Activated CD4-positive, alpha-beta T cell treated with anti-CD3 and anti-CD28 coated beads, Interleukin-2, amount 10 ng/mL, durations not matched to agents 24 days and 14 days (primary cell): ENCODE measurements at regions not wholly inside any gene's neighbourhood (a gene's known extent, or its start where the extent isn't known, plus 50 kb on each side); places are given as distances from the start of the nearest gene placed in this dataset.

Experiments used
- DNase-seq: peaks from one replicate; pipeline ENCODE4 v3.0.0; 2022
- H3K27ac Mint-ChIP-seq: one replicate; pipeline ENCODE4 v1.8.0; 2022; ENCODE audit warnings: mild to moderate bottlenecking, mixed read lengths
- H3K27me3 Mint-ChIP-seq: one replicate; pipeline ENCODE4 v1.8.0; 2022; ENCODE audit warnings: mixed read lengths
- H3K36me3 Mint-ChIP-seq: one replicate; pipeline ENCODE4 v1.8.0; 2022; ENCODE audit warnings: low read depth, mild to moderate bottlenecking, mixed read lengths
- H3K4me1 Mint-ChIP-seq: one replicate; pipeline ENCODE4 v1.8.0; 2021; ENCODE audit warnings: mixed read lengths
- H3K4me3 Mint-ChIP-seq: one replicate; pipeline ENCODE4 v1.8.0; 2022; ENCODE audit warnings: mild to moderate bottlenecking, moderate library complexity, mixed read lengths
- H3K9me3 Mint-ChIP-seq: one replicate; pipeline ENCODE4 v1.8.0; 2021; ENCODE audit warnings: mixed read lengths
- intact Hi-C: fragments of 100-400 bp; cut with micrococcal nuclease; formaldehyde crosslinking; loops from one replicate; pipeline ENCODE4 v1.15.1; 2023

DNA sequence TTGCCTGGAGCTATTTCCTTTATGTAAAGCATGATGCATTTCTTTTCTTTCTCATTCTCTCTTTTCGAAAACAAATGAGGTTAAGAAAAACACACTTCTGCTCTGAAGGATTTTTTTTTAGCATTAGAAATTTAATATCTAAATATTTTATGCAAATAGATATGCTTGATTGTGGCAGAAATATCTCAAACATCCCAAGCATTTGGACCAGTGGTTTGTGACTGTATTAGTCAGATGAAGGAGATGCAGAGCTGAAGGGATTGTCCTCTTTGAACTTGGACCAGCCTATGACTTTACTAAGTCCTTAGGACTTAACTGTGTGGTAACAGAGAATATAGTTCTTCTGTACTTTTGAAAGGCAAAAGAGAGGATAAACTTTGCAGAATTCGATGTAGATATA, 335.9 kb upstream of the NT5C1B start:
- Mint-ChIP-seq H3K9me3 (peaks cover 4% of the 10 kb centered on the region), H3K27me3 (no peaks in the 10 kb centered on the region), H3K27ac (no peak overlapping the region), H3K36me3 (no peaks in the 10 kb centered on the region), H3K4me1 (no peaks in the 10 kb centered on the region), H3K4me3 (no peak overlapping the region)
- intact Hi-C loops = no loop called here
- DNase-seq = no peak

DNA sequence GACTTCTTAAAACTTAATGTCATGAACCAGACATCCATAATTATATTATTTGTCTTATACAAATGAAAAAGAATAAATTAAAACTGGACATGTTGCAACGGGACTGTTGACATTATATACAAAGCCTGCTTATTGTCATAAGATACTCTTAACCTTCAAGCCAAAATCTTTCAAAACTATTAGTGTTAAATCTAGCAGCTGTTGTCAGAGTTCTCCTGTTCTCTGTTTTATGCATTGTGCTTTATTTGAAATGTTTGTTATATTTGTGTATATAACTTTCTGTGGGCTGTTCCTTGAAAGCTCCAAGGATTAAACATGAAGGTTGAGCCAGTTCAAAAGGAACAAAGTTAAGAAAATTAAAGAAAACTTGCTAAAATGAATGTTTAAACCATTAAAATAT, 335.5 kb upstream of the NT5C1B start:
- Mint-ChIP-seq H3K4me3 (no peak overlapping the region), H3K27me3 (no peaks in the 10 kb centered on the region)
- intact Hi-C loops = no loop called here

DNA sequence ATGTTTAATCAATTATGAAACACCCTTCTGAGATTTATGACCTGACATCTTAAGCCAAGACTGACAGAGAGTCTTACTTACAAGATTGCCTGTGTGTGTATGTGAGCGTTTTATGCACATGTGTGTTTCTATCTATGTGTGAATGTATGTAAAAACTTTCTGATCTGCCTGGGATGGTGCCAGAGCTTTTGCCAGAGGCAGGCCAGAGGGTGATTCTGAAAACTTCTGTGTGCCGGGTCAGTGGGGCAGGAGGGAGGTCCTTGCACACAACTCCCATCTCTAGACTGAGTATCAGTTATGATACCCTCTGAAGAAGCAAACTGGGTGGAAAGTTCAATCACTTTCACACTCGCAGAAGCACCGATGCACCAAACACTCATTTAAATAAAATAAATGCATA, 335.0 kb upstream of the NT5C1B start:
- no peaks in the 10 kb centered on the region for H3K27me3 Mint-ChIP-seq
- no peak overlapping the region for H3K4me3 Mint-ChIP-seq
- H3K9me3 Mint-ChIP-seq = peaks cover 4% of the 10 kb centered on the region
- DNase-seq = no peak
- no peak overlapping the region for H3K27ac Mint-ChIP-seq
- intact Hi-C loops = no loop called here
- H3K36me3 Mint-ChIP-seq = no peaks in the 10 kb centered on the region
- H3K4me1 Mint-ChIP-seq = no peaks in the 10 kb centered on the region

More for the DNA sequence above, 335.5 kb upstream of the NT5C1B start:
- Mint-ChIP-seq H3K36me3 (no peaks in the 10 kb centered on the region), H3K9me3 (peaks cover 4% of the 10 kb centered on the region), H3K27ac (no peak overlapping the region), H3K4me1 (no peaks in the 10 kb centered on the region)
- no peak for DNase-seq

DNA sequence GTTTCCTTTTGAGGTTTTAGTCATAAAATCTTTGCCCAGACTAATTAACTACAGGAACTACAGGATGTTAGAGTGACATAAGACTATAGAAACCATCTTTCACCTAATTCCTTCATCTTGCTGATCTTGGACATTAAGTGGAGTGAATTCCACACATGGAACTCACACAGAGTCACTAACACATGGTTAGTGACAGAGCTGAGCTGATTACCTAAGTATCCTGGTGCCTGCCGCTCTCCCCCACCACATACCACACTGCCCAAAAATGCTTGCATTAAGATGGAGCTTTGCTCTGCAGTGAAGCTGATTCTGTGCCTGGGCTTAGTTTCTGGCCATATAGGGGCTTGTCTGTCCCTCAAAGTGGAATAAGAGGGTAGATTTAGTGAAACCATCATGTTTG, 332.9 kb upstream of the NT5C1B start:
- intact Hi-C loops = no loop called here
- H3K9me3 Mint-ChIP-seq = peaks cover 4% of the 10 kb centered on the region
- DNase-seq = no peak
- no peak overlapping the region for H3K27ac Mint-ChIP-seq
- H3K4me1 Mint-ChIP-seq = no peaks in the 10 kb centered on the region
- H3K4me3 Mint-ChIP-seq = no peak overlapping the region
- no peaks in the 10 kb centered on the region for H3K36me3 Mint-ChIP-seq
- no peaks in the 10 kb centered on the region for H3K27me3 Mint-ChIP-seq

DNA sequence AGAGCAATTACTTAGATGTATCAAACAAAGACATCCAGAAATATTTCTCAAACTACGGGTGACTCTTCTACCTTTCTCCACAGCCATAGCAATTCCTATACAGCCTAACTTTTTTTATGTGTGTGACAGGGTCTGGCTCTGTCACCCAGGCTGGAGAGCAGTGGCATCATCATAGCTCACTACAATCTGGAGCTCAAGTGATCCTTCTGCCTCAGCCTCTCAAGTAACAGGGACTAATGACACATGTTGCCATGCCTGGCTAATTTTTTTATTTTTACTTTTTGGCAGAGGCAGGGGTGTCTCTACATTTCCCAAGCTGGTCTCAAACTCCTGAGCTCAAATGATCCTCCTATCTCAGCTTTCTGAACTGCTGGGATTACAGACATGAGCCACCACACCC, 328.9 kb upstream of the NT5C1B start:
- Mint-ChIP-seq H3K36me3 (no peaks in the 10 kb centered on the region), H3K27me3 (no peaks in the 10 kb centered on the region), H3K4me1 (no peaks in the 10 kb centered on the region), H3K4me3 (no peak overlapping the region), H3K27ac (no peak overlapping the region), H3K9me3 (no peaks in the 10 kb centered on the region)
- no peak for DNase-seq
- intact Hi-C loops = no loop called here

DNA sequence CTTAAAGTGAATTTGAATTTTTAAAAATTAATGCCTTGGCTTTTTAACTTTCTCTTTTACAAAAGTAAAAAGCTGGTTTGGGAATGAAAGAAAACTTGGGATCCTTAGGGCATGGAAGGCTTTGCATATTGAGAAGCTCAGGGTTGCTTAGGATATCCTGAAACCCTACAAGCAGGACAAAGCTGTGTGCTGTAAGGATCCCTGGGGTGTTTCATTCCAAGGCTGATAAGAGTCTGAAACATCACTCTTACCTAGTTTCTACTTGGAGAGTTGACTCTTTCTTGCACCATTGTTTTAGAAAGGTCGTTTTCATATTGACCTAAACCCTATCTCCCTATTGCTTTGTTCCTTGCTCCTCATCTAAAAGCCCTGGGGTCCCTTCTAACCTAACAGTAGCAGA, 325.9 kb upstream of the NT5C1B start:
- intact Hi-C loops = no loop called here
- no peaks in the 10 kb centered on the region for H3K4me1 Mint-ChIP-seq

DNA sequence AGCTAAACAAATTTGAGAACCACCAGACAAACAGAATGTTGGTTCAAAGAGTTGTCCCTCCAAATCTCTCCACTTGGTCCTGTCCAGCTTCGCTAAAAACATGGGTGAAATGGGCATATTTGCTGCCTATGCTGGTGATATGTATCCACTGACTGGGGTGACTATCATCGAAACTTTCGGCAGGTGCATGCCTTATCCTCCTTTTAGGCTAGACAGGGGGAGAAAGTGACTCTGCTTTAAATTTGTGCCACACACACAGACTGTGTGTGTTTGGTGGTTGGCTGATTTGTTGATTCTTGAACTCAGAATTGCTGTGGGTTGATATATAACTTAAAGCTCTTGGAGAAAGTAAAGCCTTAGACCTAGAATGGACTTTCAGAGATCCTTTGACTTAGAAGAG, 324.1 kb upstream of the NT5C1B start:
- no peaks in the 10 kb centered on the region for H3K27me3 Mint-ChIP-seq
- H3K27ac Mint-ChIP-seq = no peak overlapping the region
- no peak for DNase-seq
- peaks cover 5% of the 10 kb centered on the region for H3K9me3 Mint-ChIP-seq
- H3K4me3 Mint-ChIP-seq = no peak overlapping the region
- no peaks in the 10 kb centered on the region for H3K36me3 Mint-ChIP-seq
- no peaks in the 10 kb centered on the region for H3K4me1 Mint-ChIP-seq
- intact Hi-C loops = no loop called here

More for the DNA sequence above, 325.9 kb upstream of the NT5C1B start:
- Mint-ChIP-seq H3K27me3 (no peaks in the 10 kb centered on the region), H3K36me3 (no peaks in the 10 kb centered on the region), H3K27ac (no peak overlapping the region), H3K9me3 (peaks cover 5% of the 10 kb centered on the region), H3K4me3 (no peak overlapping the region)
- DNase-seq = no peak

DNA sequence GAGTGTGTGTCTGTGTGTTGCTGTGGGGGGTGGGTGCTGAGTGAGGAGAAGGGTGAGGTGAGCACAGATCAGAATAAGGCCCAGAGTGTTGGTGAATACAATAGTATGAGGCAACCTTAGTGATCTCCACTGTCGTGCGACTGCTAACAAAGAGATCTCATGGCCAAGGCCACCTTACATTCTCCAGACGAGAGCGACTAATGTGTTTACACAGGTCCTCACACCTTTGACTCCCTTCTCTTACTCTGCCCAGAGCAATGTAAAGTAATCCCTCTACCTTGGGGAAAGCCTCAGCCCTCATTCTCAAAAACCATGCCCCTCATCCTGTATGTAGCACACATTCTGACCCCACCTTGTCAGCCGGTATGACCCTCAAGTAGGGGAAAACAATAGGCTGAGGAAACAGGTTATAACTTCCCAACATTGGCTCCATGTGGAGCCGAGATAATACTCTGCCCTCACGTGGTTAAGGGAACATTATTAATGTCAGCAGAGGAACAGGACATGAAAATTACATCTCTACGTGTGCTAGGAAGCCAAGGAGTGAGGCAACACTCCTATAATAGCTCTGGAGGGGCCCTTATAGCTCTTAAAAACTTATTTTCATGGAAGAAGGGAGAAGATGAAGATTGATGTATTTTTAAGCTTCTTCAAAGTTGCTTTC, 323.0 kb upstream of the NT5C1B start:
- intact Hi-C loops = no loop called here
- Mint-ChIP-seq H3K27me3 (no peaks in the 10 kb centered on the region), H3K4me3 (no peak overlapping the region), H3K36me3 (no peaks in the 10 kb centered on the region), H3K4me1 (no peaks in the 10 kb centered on the region), H3K9me3 (peaks cover 5% of the 10 kb centered on the region), H3K27ac (no peak overlapping the region)
- no peak for DNase-seq

DNA sequence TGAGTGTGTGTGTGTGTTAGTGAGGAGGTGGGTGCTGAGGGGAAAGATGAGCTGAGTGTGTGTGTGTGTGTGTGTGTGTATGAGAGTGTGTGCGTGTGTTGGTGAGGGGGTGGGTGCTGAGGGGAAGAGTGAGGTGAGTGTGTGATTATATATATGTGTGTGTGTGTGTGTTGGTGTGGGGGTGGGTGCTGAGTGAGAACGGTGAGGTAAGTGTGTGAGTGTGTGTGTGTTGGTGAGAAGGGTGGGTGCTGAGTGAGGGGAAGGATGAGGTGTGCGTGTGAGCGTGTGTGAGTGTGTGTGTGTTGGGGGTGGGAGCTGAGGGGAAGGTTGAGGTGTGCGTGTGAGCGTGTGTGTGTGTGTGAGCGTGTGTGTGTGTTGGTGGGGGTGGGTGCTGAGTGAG, 322.0 kb upstream of the NT5C1B start:
- Mint-ChIP-seq H3K9me3 (peaks cover 5% of the 10 kb centered on the region), H3K27ac (no peak overlapping the region), H3K36me3 (no peaks in the 10 kb centered on the region), H3K27me3 (no peaks in the 10 kb centered on the region), H3K4me1 (no peaks in the 10 kb centered on the region), H3K4me3 (no peak overlapping the region)
- intact Hi-C loops = no loop called here
- DNase-seq = no peak

DNA sequence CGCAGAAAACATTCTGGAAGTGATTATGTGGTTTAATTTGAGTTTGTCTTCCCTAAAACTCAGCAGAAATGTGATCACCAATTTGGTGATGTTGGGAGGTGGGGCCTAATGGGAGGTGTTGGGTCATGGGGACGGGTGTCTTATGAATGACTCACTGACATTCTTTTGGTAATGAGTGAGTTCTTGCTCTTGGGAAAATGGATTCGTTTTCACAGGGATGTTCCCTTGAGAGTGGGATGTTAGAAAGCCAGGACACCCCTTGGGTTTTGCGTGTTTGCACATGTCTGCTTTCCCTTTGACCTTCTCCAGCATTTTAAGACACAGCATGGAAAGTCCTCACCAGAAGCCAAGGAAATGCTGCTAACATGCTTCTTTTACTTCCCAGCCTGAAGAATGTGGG, 321.5 kb upstream of the NT5C1B start:
- Mint-ChIP-seq H3K27me3 (no peaks in the 10 kb centered on the region), H3K36me3 (no peaks in the 10 kb centered on the region), H3K4me3 (no peak overlapping the region), H3K9me3 (peaks cover 5% of the 10 kb centered on the region), H3K27ac (no peak overlapping the region), H3K4me1 (no peaks in the 10 kb centered on the region)
- DNase-seq = no peak
- intact Hi-C loops = no loop called here

DNA sequence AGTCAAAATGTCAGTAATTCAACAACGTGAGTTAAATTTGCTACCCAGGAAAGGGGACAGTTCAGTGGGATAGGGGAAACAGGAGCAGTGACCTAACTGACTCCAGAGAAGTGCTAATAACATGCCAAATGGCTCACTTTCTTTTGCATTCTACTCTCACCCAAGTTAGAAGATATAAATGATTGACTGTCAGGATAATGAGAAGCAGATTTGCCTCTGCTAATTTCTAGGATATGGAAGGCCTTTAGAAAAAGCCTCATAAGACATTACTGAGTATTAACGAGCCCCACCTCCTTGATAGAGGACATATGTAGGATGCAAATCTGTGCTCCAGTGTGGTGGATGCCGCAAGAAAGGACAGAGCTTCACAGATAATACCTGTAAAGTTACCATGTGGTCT, 318.6 kb upstream of the NT5C1B start:
- intact Hi-C loops = no loop called here
- H3K27ac Mint-ChIP-seq = no peak overlapping the region
- H3K9me3 Mint-ChIP-seq = peaks cover 5% of the 10 kb centered on the region
- no peak overlapping the region for H3K4me3 Mint-ChIP-seq
- DNase-seq = no peak
- no peaks in the 10 kb centered on the region for H3K27me3 Mint-ChIP-seq
- no peaks in the 10 kb centered on the region for H3K36me3 Mint-ChIP-seq
- no peaks in the 10 kb centered on the region for H3K4me1 Mint-ChIP-seq

DNA sequence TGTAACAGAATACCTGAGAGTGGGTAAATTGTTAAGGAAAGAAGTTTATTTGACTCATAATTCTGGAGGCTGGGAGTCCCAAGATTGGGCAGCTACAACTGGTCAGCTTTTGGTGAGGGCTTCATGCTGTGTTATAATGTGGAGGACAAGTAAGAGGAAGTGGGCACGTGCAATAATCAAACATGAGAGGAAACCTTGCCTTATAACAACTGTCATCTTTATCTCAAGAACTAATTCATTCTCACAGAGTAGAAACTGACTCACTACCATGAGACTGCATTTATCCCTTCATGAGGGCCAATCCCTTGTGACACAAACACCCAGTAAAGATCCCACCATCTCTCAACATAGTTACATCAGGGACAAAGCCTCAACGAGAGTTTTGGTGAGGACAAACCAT, 318.1 kb upstream of the NT5C1B start:
- Mint-ChIP-seq H3K4me3 (no peak overlapping the region), H3K4me1 (no peaks in the 10 kb centered on the region), H3K27ac (no peak overlapping the region), H3K27me3 (no peaks in the 10 kb centered on the region), H3K9me3 (peaks cover 5% of the 10 kb centered on the region), H3K36me3 (no peaks in the 10 kb centered on the region)
- no peak for DNase-seq
- intact Hi-C loops = no loop called here

DNA sequence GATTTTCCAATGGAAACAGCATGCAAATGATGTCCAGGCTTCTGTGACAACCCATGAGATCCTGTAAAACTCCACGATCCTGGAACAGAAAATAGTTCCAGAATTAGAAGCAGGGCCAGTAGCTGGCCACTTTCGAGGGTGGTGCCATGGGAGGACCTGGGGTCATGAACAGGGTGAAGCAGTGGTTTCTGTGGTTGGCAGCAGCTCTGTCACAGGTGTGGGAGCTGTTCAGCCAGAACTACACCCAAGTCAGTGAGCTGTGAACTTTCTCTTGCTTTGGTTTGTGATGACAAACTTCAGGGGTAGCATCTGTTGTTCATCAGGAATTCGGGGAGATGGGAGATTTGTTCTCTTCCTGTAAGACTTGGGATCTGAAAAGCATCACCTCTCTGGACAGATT, 314.4 kb upstream of the NT5C1B start:
- no peaks in the 10 kb centered on the region for H3K36me3 Mint-ChIP-seq
- DNase-seq = no peak
- no peaks in the 10 kb centered on the region for H3K27me3 Mint-ChIP-seq
- no peaks in the 10 kb centered on the region for H3K9me3 Mint-ChIP-seq
- no peak overlapping the region for H3K27ac Mint-ChIP-seq
- H3K4me3 Mint-ChIP-seq = no peak overlapping the region
- H3K4me1 Mint-ChIP-seq = no peaks in the 10 kb centered on the region
- intact Hi-C loops = no loop called here

DNA sequence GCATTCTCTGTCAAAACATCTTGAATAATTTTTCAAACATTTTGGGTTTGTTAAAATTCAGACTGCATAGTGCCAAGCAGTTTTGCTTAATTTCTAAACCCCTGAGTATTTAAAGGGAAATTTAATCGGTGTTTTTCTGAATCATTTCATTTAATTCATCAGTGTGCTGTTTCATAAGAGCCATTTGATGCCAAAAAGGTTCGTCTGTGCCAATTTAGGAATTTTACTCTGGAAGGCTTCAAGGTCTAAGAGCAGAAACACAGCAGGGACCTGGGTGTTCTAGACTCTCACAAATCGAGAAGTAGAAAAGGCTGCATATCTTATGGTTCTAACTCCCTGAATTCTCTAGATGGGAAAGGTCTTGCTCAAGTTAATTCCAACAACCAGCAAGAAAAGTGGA, 311.9 kb upstream of the NT5C1B start:
- DNase-seq = no peak
- Mint-ChIP-seq H3K27ac (no peak overlapping the region), H3K4me1 (no peaks in the 10 kb centered on the region), H3K27me3 (no peaks in the 10 kb centered on the region), H3K36me3 (no peaks in the 10 kb centered on the region), H3K4me3 (no peak overlapping the region), H3K9me3 (no peaks in the 10 kb centered on the region)
- intact Hi-C loops = no loop called here

DNA sequence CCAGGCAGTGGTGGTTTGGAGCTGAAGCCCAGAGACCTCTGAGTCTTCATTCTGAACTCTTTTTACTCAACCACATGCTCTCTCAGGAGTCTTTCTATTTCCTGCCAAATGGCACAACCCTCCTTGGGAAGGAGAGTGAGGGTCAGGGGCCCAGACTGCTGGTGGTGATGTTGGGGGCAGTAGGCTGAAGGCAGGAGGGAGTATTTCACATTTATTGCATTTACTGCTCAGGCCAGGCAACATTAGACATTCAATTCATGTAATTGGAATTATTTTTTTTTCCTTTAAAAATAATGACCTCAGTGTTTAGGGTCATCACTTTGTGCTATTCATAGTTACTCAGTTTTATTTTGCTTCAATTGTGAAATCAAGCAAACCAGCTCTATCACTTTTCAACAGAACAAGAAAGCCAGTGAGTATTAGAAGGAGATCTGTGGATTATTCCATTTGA, 311.3 kb upstream of the NT5C1B start:
- intact Hi-C loops = no loop called here
- no peak for DNase-seq
- H3K4me1 Mint-ChIP-seq = no peaks in the 10 kb centered on the region
- no peaks in the 10 kb centered on the region for H3K27me3 Mint-ChIP-seq
- H3K27ac Mint-ChIP-seq = no peak overlapping the region
- no peak overlapping the region for H3K4me3 Mint-ChIP-seq
- no peaks in the 10 kb centered on the region for H3K36me3 Mint-ChIP-seq
- no peaks in the 10 kb centered on the region for H3K9me3 Mint-ChIP-seq
